ENCODE measurements at regions not wholly inside any gene's neighbourhood (a gene's known extent, or its start where the extent isn't known, plus 50 kb on each side); places are given as distances from the start of the nearest gene placed in this dataset.

- intact Hi-C loops (cut with micrococcal nuclease; ENCODE audit: unreplicated experiment), result loop anchor here (10.0 kb wide), 1 partner anchor 473 kb away; no protein-coding TSS in a partner anchor
- no TSS peak for BruUV-seq (replicated peaks)
- H3K4me3 Mint-ChIP-seq (ENCODE audit: low read depth, unreplicated experiment), result no peak overlapping the region
- peaks cover 42% of the 10 kb centered on the region for H3K27me3 Mint-ChIP-seq (ENCODE audit: unreplicated experiment)
- DNase-seq, result peak; percentile 73
- no peak overlapping the region for H3K27ac Mint-ChIP-seq (ENCODE audit: unreplicated experiment)
- TF ChIP-seq CTCF (IDR thresholded peaks at IDR 0.05; ENCODE audit: unreplicated experiment), result peak; percentile 69
- no peaks in the 10 kb centered on the region for H3K9me3 Mint-ChIP-seq (ENCODE audit: low read depth, unreplicated experiment)
- H3K4me1 Mint-ChIP-seq (ENCODE audit: low read depth, unreplicated experiment), result no peaks in the 10 kb centered on the region
- H3K36me3 Mint-ChIP-seq (ENCODE audit: insufficient read depth, unreplicated experiment), result no peaks in the 10 kb centered on the region
- CTCF ChIA-PET, result interaction anchor here (1.0 to 1.7 kb wide), 7 partner anchors 9 to 851 kb away, joined by 3 to 5 read pairs (median 3); no protein-coding TSS in a partner anchor
These were observed 132.7 kb upstream of the RCN1 start for GRCh38 chr11:31958076-31958735.

- no peaks in the 10 kb centered on the region for H3K4me1 Mint-ChIP-seq (ENCODE audit: low read depth, unreplicated experiment)
- no peak overlapping the region for H3K27ac Mint-ChIP-seq (ENCODE audit: unreplicated experiment)
- CTCF ChIA-PET, result interaction anchor here (1.0 to 1.7 kb wide), 7 partner anchors 9 to 851 kb away, joined by 3 to 5 read pairs (median 3); no protein-coding TSS in a partner anchor
- H3K27me3 Mint-ChIP-seq (ENCODE audit: unreplicated experiment), result peaks cover 42% of the 10 kb centered on the region
- H3K36me3 Mint-ChIP-seq (ENCODE audit: insufficient read depth, unreplicated experiment), result no peaks in the 10 kb centered on the region
- no peak for DNase-seq
- H3K9me3 Mint-ChIP-seq (ENCODE audit: low read depth, unreplicated experiment), result no peaks in the 10 kb centered on the region
- TF ChIP-seq CTCF (IDR thresholded peaks at IDR 0.05; ENCODE audit: unreplicated experiment), result no peak
- H3K4me3 Mint-ChIP-seq (ENCODE audit: low read depth, unreplicated experiment), result no peak overlapping the region
- no TSS peak for BruUV-seq (replicated peaks)
- intact Hi-C loops (cut with micrococcal nuclease; ENCODE audit: unreplicated experiment), result loop anchor here (10.0 kb wide), 1 partner anchor 473 kb away; no protein-coding TSS in a partner anchor
These were observed 133.2 kb upstream of the RCN1 start for GRCh38 chr11:31957674-31958073.

GRCh38 chr11:31956310-31956709 lies 134.6 kb upstream of the RCN1 start:
- no peak overlapping the region for H3K27ac Mint-ChIP-seq (ENCODE audit: unreplicated experiment)
- H3K4me3 Mint-ChIP-seq (ENCODE audit: low read depth, unreplicated experiment), result no peak overlapping the region
- intact Hi-C loops (cut with micrococcal nuclease; ENCODE audit: unreplicated experiment), result loop anchor here (10.0 kb wide), 1 partner anchor 472 kb away; no protein-coding TSS in a partner anchor
- peaks cover 42% of the 10 kb centered on the region for H3K27me3 Mint-ChIP-seq (ENCODE audit: unreplicated experiment)
- H3K9me3 Mint-ChIP-seq (ENCODE audit: low read depth, unreplicated experiment), result no peaks in the 10 kb centered on the region
- CTCF ChIA-PET, result no interaction called here
- DNase-seq, result no peak
- no peaks in the 10 kb centered on the region for H3K36me3 Mint-ChIP-seq (ENCODE audit: insufficient read depth, unreplicated experiment)
- H3K4me1 Mint-ChIP-seq (ENCODE audit: low read depth, unreplicated experiment), result no peaks in the 10 kb centered on the region
- no peak for TF ChIP-seq CTCF (IDR thresholded peaks at IDR 0.05; ENCODE audit: unreplicated experiment)
- no TSS peak for BruUV-seq (replicated peaks)

GRCh38 chr11:31955838-31956237 lies 135.0 kb upstream of the RCN1 start:
- CTCF ChIA-PET, result no interaction called here
- no peak for TF ChIP-seq CTCF (IDR thresholded peaks at IDR 0.05; ENCODE audit: unreplicated experiment)
- Mint-ChIP-seq H3K4me1 (ENCODE audit: low read depth, unreplicated experiment) (no peaks in the 10 kb centered on the region), H3K36me3 (ENCODE audit: insufficient read depth, unreplicated experiment) (no peaks in the 10 kb centered on the region), H3K9me3 (ENCODE audit: low read depth, unreplicated experiment) (no peaks in the 10 kb centered on the region), H3K4me3 (ENCODE audit: low read depth, unreplicated experiment) (no peak overlapping the region), H3K27ac (ENCODE audit: unreplicated experiment) (no peak overlapping the region), H3K27me3 (ENCODE audit: unreplicated experiment) (peaks cover 42% of the 10 kb centered on the region)
- no peak for DNase-seq
- no TSS peak for BruUV-seq (replicated peaks)
- intact Hi-C loops (cut with micrococcal nuclease; ENCODE audit: unreplicated experiment), result loop anchor here (10.0 kb wide), 1 partner anchor 471 kb away; no protein-coding TSS in a partner anchor
